ENCODE measurements at regions not wholly inside any gene's neighbourhood (a gene's known extent, or its start where the extent isn't known, plus 50 kb on each side); places are given as distances from the start of the nearest gene placed in this dataset.
A peak's percentile ranks its signal among the peaks of the same experiment; 100 is the strongest.

GRCh38 chr5:38207343-38207742 lies 51.0 kb upstream of the EGFLAM start:
- DNase-seq: no peak

DNA sequence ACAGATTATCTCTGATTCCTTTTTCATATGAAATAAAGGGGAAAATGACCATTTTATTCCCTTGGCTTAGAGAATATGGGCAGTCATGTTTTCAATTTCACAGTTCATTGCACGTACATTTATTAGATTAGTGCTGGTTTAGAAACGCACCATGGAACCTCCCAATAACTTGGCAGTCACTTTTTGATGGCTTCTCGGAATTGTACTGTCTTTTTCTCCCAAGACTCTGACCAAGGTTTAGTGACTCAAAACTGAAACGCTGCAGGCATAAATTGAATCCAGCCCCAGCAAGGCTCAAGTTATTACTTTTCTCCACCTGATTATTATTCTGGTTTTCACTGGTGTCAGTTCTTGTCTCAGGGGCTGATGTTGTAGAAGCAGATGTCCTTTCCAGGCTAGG lies 55.6 kb upstream of the EGFLAM start:
- no peak for DNase-seq

DNA sequence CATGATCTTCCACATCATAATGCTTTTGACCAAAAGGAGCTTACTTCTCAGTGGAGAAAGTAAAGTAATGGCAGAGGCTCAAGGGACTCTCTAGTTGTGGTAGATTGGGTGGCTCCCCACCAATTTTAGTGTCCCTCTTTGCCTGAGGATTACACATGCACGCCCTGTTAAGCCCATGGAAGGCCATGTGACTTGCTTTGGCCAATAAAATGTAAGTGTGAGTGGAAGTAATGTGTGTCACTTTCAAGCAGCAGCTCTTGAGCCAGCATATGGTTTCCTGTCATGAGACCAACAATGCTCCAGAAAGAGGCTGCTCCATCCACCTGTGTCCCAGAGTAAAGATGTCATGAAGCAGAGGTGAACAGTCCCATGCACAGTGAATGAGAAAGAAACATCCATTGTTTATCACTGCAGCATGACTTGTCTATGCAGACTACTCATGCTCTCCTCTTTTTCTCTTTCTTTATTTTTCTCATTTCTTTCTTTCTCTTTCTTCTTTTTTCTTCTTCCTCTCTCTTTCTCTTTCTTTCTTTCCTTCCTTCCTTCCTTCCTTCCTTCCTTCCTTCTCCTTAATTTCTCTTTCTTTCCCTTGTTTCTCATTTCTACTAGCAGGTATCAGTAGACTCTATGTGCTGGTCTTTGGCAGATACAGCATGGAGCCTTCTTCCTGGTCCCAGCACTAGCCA lies 57.3 kb upstream of the EGFLAM start:
- no peak for DNase-seq

- DNase-seq: no peak
These were observed 61.2 kb upstream of the EGFLAM start for GRCh38 chr5:38197118-38197517.

GRCh38 chr5:38193015-38193581 lies 65.3 kb upstream of the EGFLAM start:
- DNase-seq: peak; percentile 26

DNA sequence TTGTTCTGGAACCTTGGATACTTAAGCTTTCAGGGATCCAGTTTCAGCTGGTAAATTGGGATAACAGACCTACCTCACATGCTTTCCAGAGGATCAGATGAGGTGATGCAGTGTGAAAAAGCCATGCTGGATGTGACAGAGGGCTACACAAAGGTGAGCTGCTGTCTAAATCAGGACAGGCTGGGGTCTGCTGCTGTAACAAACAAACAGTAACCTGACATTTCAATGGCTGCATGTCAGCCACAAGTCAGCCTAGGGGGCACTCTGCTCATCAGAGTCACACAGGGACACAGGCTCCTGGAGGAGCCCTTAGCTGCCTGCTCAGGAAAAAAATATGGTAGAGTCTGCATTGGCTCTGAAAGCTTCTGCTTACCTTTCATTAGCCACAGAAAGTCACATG lies 66.7 kb upstream of the EGFLAM start:
- no peak for DNase-seq

DNA sequence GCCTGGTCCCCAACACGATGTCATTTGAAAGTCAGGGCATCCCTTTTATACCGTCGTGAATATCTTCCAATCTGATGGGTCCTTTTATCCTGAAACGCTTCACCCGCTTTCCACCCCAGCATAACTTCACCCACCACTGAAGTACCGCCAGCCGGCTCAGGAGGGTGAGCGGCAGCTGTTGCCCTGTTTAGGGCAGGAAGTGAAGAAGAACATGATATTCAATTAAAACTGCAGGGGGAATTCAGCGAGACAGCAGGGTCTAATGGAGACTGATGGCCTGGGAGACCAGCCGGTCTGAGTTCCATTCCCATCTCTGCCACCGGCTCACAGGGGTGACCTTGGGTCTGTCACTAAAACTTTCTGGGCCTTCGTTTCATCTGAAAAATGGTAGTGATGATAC lies 68.2 kb upstream of the EGFLAM start:
- no peak for DNase-seq

DNA sequence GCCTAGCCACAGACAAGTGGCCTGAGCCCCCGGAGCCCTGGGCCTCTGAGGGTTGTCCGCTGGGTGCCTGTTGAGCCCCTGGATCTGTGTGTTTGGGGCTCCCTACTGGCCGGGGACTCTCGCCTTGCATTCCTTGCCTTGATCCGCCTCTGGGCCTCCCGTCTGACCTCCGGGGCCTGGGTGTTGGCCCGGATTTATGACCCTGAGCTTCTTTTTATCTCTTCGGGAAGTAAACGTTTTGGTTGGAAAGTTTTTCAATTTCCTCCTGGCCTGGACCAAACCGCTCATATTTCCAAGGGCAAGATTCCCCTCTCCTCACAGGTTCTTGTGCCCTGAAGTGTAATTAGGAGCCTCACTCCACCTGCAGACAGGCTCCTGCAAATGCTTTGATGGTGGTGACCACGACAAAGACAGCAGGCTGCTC lies 69.3 kb upstream of the EGFLAM start:
- DNase-seq: no peak

DNA sequence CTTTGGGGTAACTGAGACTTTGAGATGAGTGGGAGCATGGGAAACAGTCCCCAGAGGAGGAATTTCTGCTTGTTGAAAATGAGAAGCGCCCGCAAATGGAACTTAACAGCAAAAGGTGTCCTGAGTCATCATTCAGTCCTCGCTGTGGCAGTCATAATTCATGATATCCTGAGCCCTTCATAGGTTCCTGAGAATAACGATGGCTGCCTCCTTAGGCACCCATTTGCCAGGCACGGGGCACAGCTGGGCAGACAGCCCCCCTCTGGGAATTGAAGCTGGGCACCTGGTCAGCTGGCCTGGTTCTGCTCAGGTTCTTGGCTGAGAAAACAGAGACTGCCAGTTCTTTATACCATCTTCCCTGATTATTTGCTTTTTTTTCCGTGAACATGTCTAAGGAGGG lies 69.8 kb upstream of the EGFLAM start:
- DNase-seq: no peak

GRCh38 chr5:38187532-38187931 lies 70.8 kb upstream of the EGFLAM start:
- DNase-seq: no peak

- no peak for DNase-seq
These were observed 73.7 kb upstream of the EGFLAM start for GRCh38 chr5:38184627-38185026.

DNA sequence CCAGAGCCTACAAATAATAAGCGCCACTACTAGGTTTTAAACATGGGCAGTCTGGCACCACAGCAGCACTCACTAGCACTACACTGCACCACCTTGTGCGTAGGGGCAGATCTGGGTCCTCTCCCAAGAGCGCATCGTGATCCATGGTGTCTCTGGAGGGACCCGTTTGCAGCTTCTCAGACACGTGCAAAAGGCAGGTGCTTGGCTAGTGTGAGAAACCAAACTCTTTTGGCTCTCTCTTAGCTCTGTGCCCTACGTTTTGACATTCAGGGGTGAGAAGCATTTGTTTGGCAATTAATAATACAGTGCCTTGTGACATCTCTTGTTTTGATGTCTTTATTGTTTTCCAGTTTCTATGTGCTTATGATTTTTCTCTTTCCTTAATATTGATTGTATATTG lies 75.4 kb upstream of the EGFLAM start:
- no peak for DNase-seq

DNA sequence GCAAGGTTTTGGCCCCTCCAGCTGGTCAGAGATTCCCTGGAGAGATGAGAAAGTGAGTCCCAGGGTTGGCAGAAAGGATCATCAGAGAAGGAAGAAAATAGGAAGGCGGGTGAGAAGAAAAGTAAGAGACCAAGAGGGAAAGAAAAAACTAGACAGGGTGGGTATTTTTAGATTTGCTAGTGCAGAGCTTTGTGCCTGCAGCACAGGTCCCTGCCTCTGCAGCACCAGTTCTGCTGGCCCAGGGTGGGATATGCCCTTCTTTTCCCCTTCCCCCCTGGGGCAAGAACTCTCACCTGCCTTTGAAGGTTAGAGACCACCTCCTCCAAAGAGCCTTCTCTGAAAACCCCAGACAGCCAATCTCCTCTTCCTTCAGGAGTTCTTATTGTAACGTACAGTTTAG lies 90.3 kb upstream of the EGFLAM start:
- DNase-seq: no peak

DNA sequence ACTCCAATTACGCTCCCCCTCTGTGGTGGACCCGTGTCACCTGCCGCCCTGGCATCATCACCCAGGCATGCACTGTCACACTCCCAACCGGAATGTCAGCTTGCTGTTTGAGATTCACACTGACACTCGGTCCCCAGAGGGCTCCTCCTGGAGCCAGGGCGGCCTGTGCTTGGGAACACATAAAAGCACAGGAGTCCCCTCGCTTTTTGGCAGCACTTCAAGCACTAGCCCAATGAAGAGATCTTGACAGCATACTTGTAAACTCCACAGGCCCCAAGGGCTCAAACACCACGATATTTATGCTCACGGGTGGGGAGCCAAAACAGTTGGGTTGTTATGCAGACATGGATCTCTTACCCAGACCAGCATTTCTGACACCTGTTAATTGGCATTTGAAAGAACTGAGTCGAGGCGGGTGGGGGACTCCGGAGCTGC lies 90.8 kb upstream of the EGFLAM start:
- no peak for DNase-seq

- no peak for DNase-seq
These were observed 91.5 kb upstream of the EGFLAM start for GRCh38 chr5:38166832-38167231.

DNA sequence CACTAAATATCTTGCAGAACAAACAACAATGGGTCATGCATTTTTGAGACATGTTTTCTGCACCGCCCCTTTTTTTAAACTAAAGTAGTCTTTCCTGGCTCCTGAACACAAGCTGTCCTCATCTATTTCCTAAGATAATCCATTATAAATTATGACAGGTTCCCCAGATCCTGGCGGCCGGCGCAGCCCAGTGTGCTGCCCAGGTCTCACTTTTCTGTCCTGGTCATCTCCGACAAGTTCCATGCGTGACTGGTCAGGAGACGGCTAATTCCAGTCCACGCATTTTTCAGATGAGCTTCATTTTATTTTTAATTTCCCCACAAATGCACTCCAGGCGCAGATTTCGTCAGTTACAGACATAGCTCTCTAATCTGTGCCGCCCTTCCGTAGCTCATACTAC lies 92.9 kb upstream of the EGFLAM start:
- no peak for DNase-seq

DNA sequence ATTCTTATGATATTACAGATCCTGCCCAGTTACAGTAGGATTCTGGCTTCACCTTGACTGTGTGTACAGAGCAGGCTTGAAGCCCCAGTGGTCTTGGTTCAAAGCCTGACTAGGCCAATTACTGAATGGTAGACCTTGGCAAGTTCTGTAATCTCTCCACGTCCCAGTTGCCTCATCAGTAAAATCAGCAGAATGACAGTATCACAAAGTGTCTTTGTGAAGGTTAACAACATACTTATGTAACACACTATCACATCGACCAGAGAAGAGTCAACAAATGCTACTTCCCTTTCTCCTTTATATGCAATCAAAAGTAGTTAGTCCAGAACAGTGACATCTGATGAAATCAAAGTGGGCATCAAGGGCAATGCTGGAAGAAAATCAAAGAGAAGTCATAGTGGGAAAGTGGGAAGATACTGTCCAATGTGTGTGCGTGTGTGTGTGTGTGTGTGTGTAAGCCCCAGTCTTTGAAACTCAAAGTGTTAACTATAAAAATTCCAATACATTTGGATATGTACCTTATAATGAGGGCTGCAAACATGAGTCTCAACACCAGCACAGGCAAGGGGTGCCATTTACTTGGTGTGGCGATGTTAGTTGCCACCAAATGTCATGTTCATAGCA lies 93.5 kb upstream of the EGFLAM start:
- no peak for DNase-seq

- DNase-seq: no peak
These were observed 94.6 kb upstream of the EGFLAM start for GRCh38 chr5:38163636-38164237.

- DNase-seq: no peak
These were observed 95.7 kb upstream of the EGFLAM start for GRCh38 chr5:38162625-38163024.

DNA sequence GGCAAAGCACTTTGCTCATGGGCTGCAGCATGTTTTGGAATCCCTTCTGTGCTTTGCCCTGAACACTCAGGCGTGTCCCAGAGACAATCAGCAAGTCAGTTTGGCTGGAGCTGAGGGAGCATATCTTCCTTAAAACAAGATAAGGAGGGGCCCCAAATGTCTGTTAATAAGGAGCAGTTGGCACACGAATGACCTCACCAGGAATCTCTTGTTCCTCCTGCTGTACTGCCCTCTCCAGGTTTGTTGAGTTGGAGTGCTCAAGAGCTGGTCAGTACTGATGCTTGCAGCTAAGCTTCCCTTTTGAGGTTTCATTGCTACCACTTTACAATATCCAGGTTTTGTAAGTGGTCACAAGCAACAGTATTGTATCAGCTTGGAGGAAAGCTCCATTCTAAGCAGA lies 101.3 kb upstream of the EGFLAM start:
- DNase-seq: no peak

- DNase-seq: no peak
These were observed 103.6 kb upstream of the EGFLAM start for GRCh38 chr5:38154615-38155204.

GRCh38 chr5:38151878-38152277 lies 106.5 kb upstream of the EGFLAM start:
- no peak for DNase-seq

DNA sequence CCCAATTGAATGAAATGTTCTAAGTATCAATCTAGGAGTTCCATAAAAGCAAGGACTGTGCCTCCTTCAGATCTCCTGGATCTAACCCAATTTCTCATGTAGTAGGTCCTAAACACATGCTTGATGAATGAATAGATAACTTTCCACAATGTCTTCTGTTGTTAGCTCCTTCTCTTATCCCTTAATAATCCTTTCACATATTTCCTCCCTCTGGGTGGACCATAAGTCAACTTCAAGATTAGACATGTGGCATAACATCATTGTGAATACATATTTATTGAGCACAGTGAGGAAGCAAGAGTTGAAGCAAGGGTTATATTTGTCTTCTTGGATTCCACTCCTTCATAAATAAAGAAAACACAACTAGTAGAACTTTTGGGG lies 108.6 kb upstream of the EGFLAM start:
- no peak for DNase-seq
